Neuronal stem cell (in vitro differentiated cells): ENCODE measurements at regions not wholly inside any gene's neighbourhood (a gene's known extent, or its start where the extent isn't known, plus 50 kb on each side); places are given as distances from the start of the nearest gene placed in this dataset.

ENCODE experiments used
- DNase-seq: peaks from one replicate; pipeline ENCODE4 v3.0.0-alpha.2; 2013; ENCODE audit warnings: low spot score
- H2AFZ ChIP-seq: one replicate; pipeline ENCODE4 v1.6.1; 2013; ENCODE audit warnings: mild to moderate bottlenecking, low read length, inconsistent platforms
- H2AK5ac ChIP-seq: 2 replicates; pipeline ENCODE4 v1.6.1; 2013; ENCODE audit warnings: low read depth, mild to moderate bottlenecking, inconsistent platforms, low read length, moderate library complexity, mixed read lengths
- H2BK120ac ChIP-seq: 2 replicates; pipeline ENCODE4 v1.6.1; 2013; ENCODE audit warnings: low read depth, mild to moderate bottlenecking, inconsistent platforms, low read length, moderate library complexity, mixed read lengths
- H2BK12ac ChIP-seq: one replicate; pipeline ENCODE4 v1.6.1; 2013; ENCODE audit warnings: low read length, inconsistent platforms
- H2BK15ac ChIP-seq: 2 replicates; pipeline ENCODE4 v1.6.1; 2013; ENCODE audit warnings: mild to moderate bottlenecking, low read length, inconsistent platforms, mixed read lengths
- H2BK5ac ChIP-seq: one replicate; pipeline ENCODE4 v1.6.1; 2013; ENCODE audit warnings: inconsistent platforms, mild to moderate bottlenecking, low read length, moderate library complexity
- H3K14ac ChIP-seq: one replicate; pipeline ENCODE4 v1.6.1; 2013; ENCODE audit warnings: low read length, inconsistent platforms
- H3K18ac ChIP-seq: 2 replicates; pipeline ENCODE4 v1.6.1; 2013; ENCODE audit warnings: low read length, inconsistent platforms
- H3K23ac ChIP-seq: 2 replicates; pipeline ENCODE4 v1.6.1; 2013; ENCODE audit warnings: low read depth, mild to moderate bottlenecking, mixed read lengths, low read length, inconsistent platforms; ENCODE audit not compliant: poor library complexity
- H3K27ac ChIP-seq: replicated peaks from 3 replicates; pipeline ENCODE4 v1.5.1; 2013; ENCODE audit warnings: low read length, inconsistent platforms
- H3K27me3 ChIP-seq, 3 experiments: 2 replicates each; pipeline ENCODE4 v1.6.1; 2013; ENCODE audit warnings: low read length in 3 of 3, mild to moderate bottlenecking in 2 of 3, inconsistent platforms in 1 of 3, low read depth in 1 of 3, mixed read lengths in 1 of 3, moderate library complexity in 1 of 3; ENCODE audit not compliant: control insufficient read depth in 3 of 3, insufficient read depth in 3 of 3
- H3K36me3 ChIP-seq, 2 donors: replicated peaks in 1 of 2; 2 replicates each; pipeline ENCODE4 v1.6.1; 2013; ENCODE audit warnings: low read length in 2 of 2; ENCODE audit not compliant: control insufficient read depth in 2 of 2, insufficient read depth in 2 of 2
- H3K4ac ChIP-seq: 2 replicates; pipeline ENCODE4 v1.6.1; 2013; ENCODE audit warnings: inconsistent platforms, mild to moderate bottlenecking, low read length, moderate library complexity
- H3K4me1 ChIP-seq, 2 donors: 1 replicate in 1 of 2; 2 replicates in 1 of 2; pipeline ENCODE4 v1.6.1; 2013; ENCODE audit warnings: low read length in 2 of 2, low read depth in 1 of 2; ENCODE audit not compliant: control insufficient read depth in 2 of 2, insufficient read depth in 1 of 2
- H3K4me2 ChIP-seq: one replicate; pipeline ENCODE4 v1.6.1; 2013; ENCODE audit warnings: mild to moderate bottlenecking, low read length, inconsistent platforms; ENCODE audit not compliant: insufficient read depth, poor library complexity, severe bottlenecking
- H3K4me3 ChIP-seq, 2 donors: 2 replicates each; pipeline ENCODE4 v1.5.1; 2013; ENCODE audit warnings: low read length in 2 of 2, mild to moderate bottlenecking in 2 of 2, inconsistent platforms in 1 of 2, moderate library complexity in 1 of 2
- H3K79me1 ChIP-seq: one replicate; pipeline ENCODE4 v1.6.1; 2013; ENCODE audit warnings: low read depth, mild to moderate bottlenecking, inconsistent platforms, low read length, moderate library complexity
- H3K9ac ChIP-seq: one replicate; pipeline ENCODE4 v1.6.1; 2013; ENCODE audit warnings: mild to moderate bottlenecking, low read depth, low read length, inconsistent platforms; ENCODE audit not compliant: poor library complexity
- H3K9me3 ChIP-seq, 2 donors: replicated peaks in 1 of 2; 2 replicates each; pipeline versions ENCODE3 to v1.6.1; 2013; ENCODE audit warnings: low read length in 2 of 2, mild to moderate bottlenecking in 2 of 2, inconsistent platforms in 1 of 2, low read depth in 1 of 2, mixed read lengths in 1 of 2, moderate library complexity in 1 of 2; ENCODE audit not compliant: control insufficient read depth in 2 of 2, insufficient read depth in 1 of 2
- H4K8ac ChIP-seq: one replicate; pipeline ENCODE4 v1.6.1; 2013; ENCODE audit warnings: low read depth, mild to moderate bottlenecking, inconsistent platforms, low read length, moderate library complexity
- H4K91ac ChIP-seq: one replicate; pipeline ENCODE4 v1.6.1; 2013; ENCODE audit warnings: low read length, low read depth, mild to moderate bottlenecking, inconsistent platforms; ENCODE audit not compliant: poor library complexity
- WGBS, 2 donors: extraction: QIAGEN DNeasy Blood & Tissue Kit; methylation state at CpG; one replicate each; pipeline ENCODE4 v1.1.7; 2013; ENCODE audit warnings: missing lambda C conversion rate in 2 of 2, mixed read lengths in 1 of 2; ENCODE audit not compliant: insufficient read length in 2 of 2, insufficient replicate concordance in 1 of 2; ENCODE audit errors: extremely low coverage in 2 of 2; 5-methylcytosine and 5-hydroxymethylcytosine counted together

- Histone ChIP-seq H3K79me1 (no peaks in the 10 kb centered on the region), H3K18ac (no peak overlapping the region), H3K14ac (no peak overlapping the region), H3K4ac (no peak overlapping the region), H4K8ac (no peak overlapping the region), H3K4me1 (no peaks in the 10 kb centered on the region), H2BK120ac (no peak overlapping the region), H2BK15ac (no peak overlapping the region), H3K36me3 (no peaks in the 10 kb centered on the region), H2BK5ac (no peak overlapping the region), H4K91ac (no peak overlapping the region), H3K9me3 (no peaks in the 10 kb centered on the region), H2AFZ (no peak overlapping the region), H3K4me3 (no peak overlapping the region), H3K27ac (no peak overlapping the region), H3K4me2 (no peak overlapping the region), H3K9ac (no peak overlapping the region), H2AK5ac (no peak overlapping the region), H2BK12ac (no peak overlapping the region), H3K27me3 (no peaks in the 10 kb centered on the region), H3K23ac (no peak overlapping the region)
- no CpG with 5 or more reads among the region's 3 CpGs for WGBS, 2 donors
- no peak for DNase-seq
Measured at GRCh38 chr11:38687008-38687407, 2089.0 kb upstream of the RAG2 start.

GRCh38 chr11:38683484-38683883 is 2085.4 kb upstream of the RAG2 start:
- Histone ChIP-seq H2BK5ac (no peak overlapping the region), H3K23ac (no peak overlapping the region), H3K27me3 (no peaks in the 10 kb centered on the region), H2BK12ac (no peak overlapping the region), H3K79me1 (no peaks in the 10 kb centered on the region), H2AFZ (no peak overlapping the region), H3K18ac (no peak overlapping the region), H4K8ac (no peak overlapping the region), H3K4ac (no peak overlapping the region), H4K91ac (no peak overlapping the region), H3K27ac (no peak overlapping the region), H3K14ac (no peak overlapping the region), H3K9me3 (no peaks in the 10 kb centered on the region), H3K4me3 (no peak overlapping the region), H2AK5ac (no peak overlapping the region), H3K9ac (no peak overlapping the region), H3K36me3 (no peaks in the 10 kb centered on the region), H2BK120ac (no peak overlapping the region), H3K4me1 (no peaks in the 10 kb centered on the region), H3K4me2 (no peak overlapping the region), H2BK15ac (no peak overlapping the region)
- DNase-seq: no peak
- WGBS, 2 donors: no CpG with 5 or more reads among the region's 2 CpGs

- H3K14ac ChIP-seq: no peak overlapping the region
- H3K9ac ChIP-seq: no peak overlapping the region
- no peak overlapping the region for H3K4me2 ChIP-seq
- no peak overlapping the region for H3K4me3 ChIP-seq
- DNase-seq: no peak
- no peak overlapping the region for H3K27ac ChIP-seq
- no peak overlapping the region for H2AK5ac ChIP-seq
- no peak overlapping the region for H4K91ac ChIP-seq
- no peaks in the 10 kb centered on the region for H3K9me3 ChIP-seq
- no peak overlapping the region for H3K18ac ChIP-seq
- no peaks in the 10 kb centered on the region for H3K36me3 ChIP-seq
- no peak overlapping the region for H3K4ac ChIP-seq
- WGBS, 2 donors: no CpG with 5 or more reads among the region's 2 CpGs
- H3K79me1 ChIP-seq: no peaks in the 10 kb centered on the region
- no peaks in the 10 kb centered on the region for H3K27me3 ChIP-seq
- no peak overlapping the region for H4K8ac ChIP-seq
- no peak overlapping the region for H3K23ac ChIP-seq
- H2BK15ac ChIP-seq: no peak overlapping the region
- H3K4me1 ChIP-seq: no peaks in the 10 kb centered on the region
- no peak overlapping the region for H2BK12ac ChIP-seq
- no peak overlapping the region for H2BK5ac ChIP-seq
- H2AFZ ChIP-seq: no peak overlapping the region
- H2BK120ac ChIP-seq: no peak overlapping the region
Measured at GRCh38 chr11:38680746-38681145, 2082.7 kb upstream of the RAG2 start.

GRCh38 chr11:38680166-38680565 is 2082.1 kb upstream of the RAG2 start:
- no peak overlapping the region for H2AFZ ChIP-seq
- no peak overlapping the region for H2BK120ac ChIP-seq
- no peaks in the 10 kb centered on the region for H3K9me3 ChIP-seq
- H3K4ac ChIP-seq: no peak overlapping the region
- no peaks in the 10 kb centered on the region for H3K27me3 ChIP-seq
- no peaks in the 10 kb centered on the region for H3K4me1 ChIP-seq
- H3K4me2 ChIP-seq: no peak overlapping the region
- H2BK12ac ChIP-seq: no peak overlapping the region
- H3K9ac ChIP-seq: no peak overlapping the region
- H3K27ac ChIP-seq: no peak overlapping the region
- H4K91ac ChIP-seq: no peak overlapping the region
- no peak overlapping the region for H3K23ac ChIP-seq
- no peak overlapping the region for H2BK5ac ChIP-seq
- H4K8ac ChIP-seq: no peak overlapping the region
- no peak overlapping the region for H3K4me3 ChIP-seq
- H3K18ac ChIP-seq: no peak overlapping the region
- no peak overlapping the region for H3K14ac ChIP-seq
- no peaks in the 10 kb centered on the region for H3K36me3 ChIP-seq
- H2BK15ac ChIP-seq: no peak overlapping the region
- DNase-seq: no peak
- no peaks in the 10 kb centered on the region for H3K79me1 ChIP-seq
- WGBS, 2 donors: no CpG with 5 or more reads among the region's 2 CpGs
- H2AK5ac ChIP-seq: no peak overlapping the region
